Transverse colon (tissue), 4 donors: ENCODE measurements at regions not wholly inside any gene's neighbourhood (a gene's known extent, or its start where the extent isn't known, plus 50 kb on each side); places are given as distances from the start of the nearest gene placed in this dataset.

Experiments used
- DNase-seq: peaks from one replicate; pipeline ENCODE4 v3.0.0-alpha.2; 2019
- H3K27ac ChIP-seq, 4 donors: fragments of 200-600 bp; sonication (generic); 2 replicates each; pipeline ENCODE4 v1.5.1; 2016 to 2018; ENCODE audit warnings: inconsistent platforms in 4 of 4
- H3K27me3 ChIP-seq: fragments of 200-600 bp; sonication (generic); 2 replicates; pipeline ENCODE4 v1.5.1; 2017; ENCODE audit warnings: inconsistent platforms
- H3K36me3 ChIP-seq, 4 donors: fragments of 200-600 bp; sonication (generic); 2 replicates each; pipeline ENCODE4 v1.5.1; 2017 to 2019; ENCODE audit warnings: inconsistent platforms in 4 of 4
- H3K4me1 ChIP-seq, 4 donors: fragments of 200-600 bp; sonication (generic); 2 replicates each; pipeline ENCODE4 v1.5.1; 2017 to 2020; ENCODE audit warnings: inconsistent platforms in 4 of 4
- H3K4me3 ChIP-seq, 4 donors: fragments of 200-600 bp; sonication (generic); 1 replicate in 1 of 4; 2 replicates in 3 of 4; pipeline versions ENCODE4 v1.5.1 to v1.6.1; 2017 to 2019; ENCODE audit warnings: inconsistent platforms in 4 of 4
- H3K9me3 ChIP-seq, 2 donors: fragments of 200-600 bp; sonication (generic); 2 replicates each; pipeline ENCODE4 v1.5.1; 2017 to 2019; ENCODE audit warnings: inconsistent platforms in 2 of 2
- EP300 ChIP-seq: sonication (generic); formaldehyde crosslinking; IDR thresholded peaks from one replicate; pipeline ENCODE4 v1.6.1; 2017; ENCODE audit warnings: antibody characterized with exemption, low read depth
- POLR2A ChIP-seq: fragments of 450-650 bp; IDR thresholded peaks from one replicate; pipeline ENCODE4 v1.6.1; 2016; ENCODE audit warnings: antibody characterized with exemption, mild to moderate bottlenecking, moderate library complexity
- POLR2AphosphoS5 ChIP-seq, 3 donors: sonication (generic); formaldehyde crosslinking; IDR thresholded peaks; one replicate each; pipeline ENCODE4 v1.6.1; 2016; ENCODE audit warnings: antibody characterized with exemption in 3 of 3
- WGBS, 2 donors: methylation state at CpG; one replicate each; pipeline ENCODE4 v1.1.5; 2018; ENCODE audit warnings: low coverage in 1 of 2; 5-methylcytosine and 5-hydroxymethylcytosine counted together
- in situ Hi-C, 4 donors: fragments of 200-750 bp; cut with MboI; loops; one replicate each; pipeline versions ENCODE4 v1.15.0 to v1.15.1; 2017; ENCODE audit warnings: low sequenced_read_pairs in 3 of 4, low pct_ligation_motif_present in 1 of 4, low pct_unique_long_range_greater_than_20kb in 1 of 4
- intact Hi-C: fragments of 100-400 bp; cut with DNase I; formaldehyde crosslinking; loops from one replicate; pipeline ENCODE4 v1.15.1; 2023; ENCODE audit warnings: low total_unique reads
- TF ChIP-seq, protein P1 (sequence below), 5 experiments: fragments of 200-600 bp in 3 of 5; fragments of 450-650 bp in 2 of 5; sonication (generic) in 3 of 5; IDR thresholded peaks; 1 replicate in 2 of 5; 2 replicates in 3 of 5; pipeline ENCODE4 v1.5.1; 2016 to 2017; ENCODE audit warnings: antibody characterized with exemption in 5 of 5, inconsistent platforms in 3 of 5, mild to moderate bottlenecking in 2 of 5, moderate library complexity in 1 of 5

DNA sequence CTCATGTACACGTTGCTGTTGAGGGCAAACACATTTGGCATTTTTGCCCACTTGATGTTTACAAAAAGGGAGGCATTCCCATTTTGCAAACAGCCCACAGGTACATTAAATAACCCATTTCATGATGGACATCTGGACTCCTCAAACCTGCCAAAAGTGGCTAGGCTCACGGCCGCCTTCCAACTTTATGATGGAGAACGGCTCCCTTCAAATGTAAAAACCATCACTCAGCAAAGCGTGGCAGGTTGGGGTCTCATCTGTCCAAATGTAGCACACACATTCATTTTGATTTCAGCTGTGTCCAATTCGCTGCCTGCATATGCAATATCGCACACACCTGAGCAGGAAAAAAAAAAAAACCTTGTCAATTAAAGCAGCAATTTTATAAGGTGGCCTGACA, 417.8 kb downstream of the TMEM114 start:
- H3K4me3 ChIP-seq, result no peak overlapping the region
- TF ChIP-seq POLR2AphosphoS5 (IDR thresholded peaks at IDR 0.05), result no peak
- TF ChIP-seq, protein P1, sequence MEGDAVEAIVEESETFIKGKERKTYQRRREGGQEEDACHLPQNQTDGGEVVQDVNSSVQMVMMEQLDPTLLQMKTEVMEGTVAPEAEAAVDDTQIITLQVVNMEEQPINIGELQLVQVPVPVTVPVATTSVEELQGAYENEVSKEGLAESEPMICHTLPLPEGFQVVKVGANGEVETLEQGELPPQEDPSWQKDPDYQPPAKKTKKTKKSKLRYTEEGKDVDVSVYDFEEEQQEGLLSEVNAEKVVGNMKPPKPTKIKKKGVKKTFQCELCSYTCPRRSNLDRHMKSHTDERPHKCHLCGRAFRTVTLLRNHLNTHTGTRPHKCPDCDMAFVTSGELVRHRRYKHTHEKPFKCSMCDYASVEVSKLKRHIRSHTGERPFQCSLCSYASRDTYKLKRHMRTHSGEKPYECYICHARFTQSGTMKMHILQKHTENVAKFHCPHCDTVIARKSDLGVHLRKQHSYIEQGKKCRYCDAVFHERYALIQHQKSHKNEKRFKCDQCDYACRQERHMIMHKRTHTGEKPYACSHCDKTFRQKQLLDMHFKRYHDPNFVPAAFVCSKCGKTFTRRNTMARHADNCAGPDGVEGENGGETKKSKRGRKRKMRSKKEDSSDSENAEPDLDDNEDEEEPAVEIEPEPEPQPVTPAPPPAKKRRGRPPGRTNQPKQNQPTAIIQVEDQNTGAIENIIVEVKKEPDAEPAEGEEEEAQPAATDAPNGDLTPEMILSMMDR (IDR thresholded peaks at IDR 0.05), result no peak
- TF ChIP-seq POLR2A, result no peak
- TF ChIP-seq EP300, result no peak
- no peaks in the 10 kb centered on the region for H3K27me3 ChIP-seq
- intact Hi-C loops, result no loop called here
- no peak overlapping the region for H3K27ac ChIP-seq
- H3K36me3 ChIP-seq, result no peaks in the 10 kb centered on the region
- no peaks in the 10 kb centered on the region for H3K4me1 ChIP-seq
- in situ Hi-C loops, result loop anchor here in 2 of 4 donors (25.0 kb wide), 2 partner anchors 785 to 1485 kb away; no protein-coding TSS in a partner anchor
- DNase-seq, result no peak
- no peaks in the 10 kb centered on the region for H3K9me3 ChIP-seq
- WGBS, 2 donors, result 83 to 89% methylated on average over 3 to 7 of the region's 7 CpGs

DNA sequence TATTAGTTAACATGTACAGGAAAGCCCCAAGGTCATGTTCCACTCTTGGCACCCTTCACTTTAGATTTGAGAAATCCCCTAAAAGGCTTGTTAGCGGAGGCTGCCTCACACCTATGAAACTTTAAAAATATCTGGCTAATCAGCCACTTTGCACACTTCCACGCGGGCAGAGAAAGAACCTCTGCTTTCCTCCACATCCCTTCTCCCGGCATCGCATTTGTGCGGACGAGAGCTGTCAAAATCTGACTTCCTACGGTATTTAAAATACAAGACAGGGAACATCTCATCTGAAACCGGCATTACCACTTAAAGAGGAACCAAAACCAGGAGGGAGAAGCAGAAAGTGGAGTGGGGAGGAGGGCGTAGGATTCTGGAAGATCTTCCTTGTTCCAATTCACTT, 422.3 kb downstream of the TMEM114 start:
- intact Hi-C loops, result no loop called here
- H3K9me3 ChIP-seq, result no peaks in the 10 kb centered on the region
- WGBS, 2 donors, result 83 to 90% methylated on average over 3 to 10 of the region's 10 CpGs
- no peak overlapping the region for H3K4me3 ChIP-seq
- H3K27ac ChIP-seq, result no peak overlapping the region
- no peak for DNase-seq
- H3K36me3 ChIP-seq, result no peaks in the 10 kb centered on the region
- no peak for TF ChIP-seq EP300
- TF ChIP-seq, protein P1 (IDR thresholded peaks at IDR 0.05), result no peak
- TF ChIP-seq POLR2AphosphoS5 (IDR thresholded peaks at IDR 0.05), result no peak
- no peak for TF ChIP-seq POLR2A
- H3K27me3 ChIP-seq, result no peaks in the 10 kb centered on the region
- in situ Hi-C loops, result loop anchor here in 2 of 4 donors (25.0 kb wide), 2 partner anchors 781 to 1481 kb away; no protein-coding TSS in a partner anchor
- H3K4me1 ChIP-seq, result no peaks in the 10 kb centered on the region

DNA sequence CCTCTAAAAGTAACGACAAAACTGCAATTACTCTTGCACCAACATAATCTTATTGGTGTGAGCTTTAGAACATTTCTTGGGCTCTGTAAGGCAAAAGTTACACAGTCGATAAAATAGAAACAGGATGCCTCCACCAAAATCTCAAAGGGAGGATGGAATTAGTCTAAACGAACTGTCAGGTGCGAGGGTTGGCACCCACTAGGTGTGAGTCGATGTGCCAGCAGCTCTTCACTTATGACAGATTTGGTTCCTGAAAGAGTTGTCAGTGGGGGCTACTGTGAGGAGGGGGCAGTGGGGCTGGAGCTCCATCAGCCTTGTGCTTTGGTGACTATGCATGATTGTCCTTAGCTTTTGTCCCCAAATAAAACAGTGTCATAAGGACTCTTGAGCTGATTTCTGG, 422.9 kb downstream of the TMEM114 start:
- WGBS, 2 donors, result 86 to 89% methylated on average over 5 of the region's 5 CpGs
- in situ Hi-C loops (loop anchor here in 2 of 4 donors (25.0 kb wide), 2 partner anchors 780 to 1480 kb away; no protein-coding TSS in a partner anchor), intact Hi-C loops (no loop called here)
- Histone ChIP-seq H3K27me3 (no peaks in the 10 kb centered on the region), H3K9me3 (no peaks in the 10 kb centered on the region), H3K4me3 (no peak overlapping the region), H3K4me1 (no peaks in the 10 kb centered on the region), H3K36me3 (no peaks in the 10 kb centered on the region), H3K27ac (no peak overlapping the region)
- DNase-seq, result no peak
- TF ChIP-seq EP300 (no peak), POLR2AphosphoS5 (IDR thresholded peaks at IDR 0.05) (no peak), POLR2A (no peak)
- TF ChIP-seq, protein P1 (IDR thresholded peaks at IDR 0.05), result no peak

DNA sequence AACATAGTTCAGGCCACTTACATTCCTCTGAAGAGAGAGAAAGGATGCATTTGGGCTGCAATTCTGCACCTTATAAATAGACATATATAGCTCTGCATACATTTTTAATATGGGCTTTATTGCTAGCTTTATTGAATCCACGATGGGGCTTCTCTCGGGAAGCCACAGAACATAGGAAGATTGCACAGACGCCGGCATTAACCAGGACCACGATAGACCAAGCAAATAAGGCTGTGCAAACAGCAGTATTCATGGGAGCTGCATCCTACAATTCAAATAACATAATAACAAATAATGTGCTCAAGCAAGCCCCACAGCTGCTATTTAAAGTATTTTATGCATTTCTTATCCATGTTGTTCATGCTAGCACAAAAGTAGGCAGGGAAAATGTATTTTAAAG, 432.3 kb downstream of the TMEM114 start:
- no peaks in the 10 kb centered on the region for H3K27me3 ChIP-seq
- no peaks in the 10 kb centered on the region for H3K9me3 ChIP-seq
- in situ Hi-C loops, result loop anchor here in 2 of 4 donors (25.0 kb wide), 2 partner anchors 771 to 1471 kb away; no protein-coding TSS in a partner anchor
- no peak overlapping the region for H3K27ac ChIP-seq
- H3K36me3 ChIP-seq, result no peaks in the 10 kb centered on the region
- 45 to 58% methylated on average over 2 to 5 of the region's 5 CpGs for WGBS, 2 donors
- no peaks in the 10 kb centered on the region for H3K4me1 ChIP-seq
- intact Hi-C loops, result no loop called here
- TF ChIP-seq EP300 (no peak), POLR2AphosphoS5 (IDR thresholded peaks at IDR 0.05) (no peak), POLR2A (no peak)
- TF ChIP-seq, protein P1 (IDR thresholded peaks at IDR 0.05), result no peak
- H3K4me3 ChIP-seq, result no peak overlapping the region
- DNase-seq, result no peak
